H9 (cell line): ENCODE measurements at regions not wholly inside any gene's neighbourhood (a gene's known extent, or its start where the extent isn't known, plus 50 kb on each side); places are given as distances from the start of the nearest gene placed in this dataset.

Experiments used
- DNase-seq: peaks from one replicate; pipeline ENCODE4 v3.0.0-alpha.2; 2017
- H2AFZ ChIP-seq: one replicate; pipeline ENCODE4 v1.6.1; 2013; ENCODE audit warnings: mild to moderate bottlenecking, low read length, control low read depth, moderate library complexity
- H2AK5ac ChIP-seq: 2 replicates; pipeline ENCODE4 v1.6.1; 2013; ENCODE audit warnings: low read length, control low read depth, mixed read lengths; ENCODE audit not compliant: insufficient read length
- H2BK120ac ChIP-seq: one replicate; pipeline ENCODE4 v1.6.1; 2013; ENCODE audit warnings: low read depth, mild to moderate bottlenecking, low read length, control low read depth, inconsistent platforms; ENCODE audit not compliant: poor library complexity, severe bottlenecking
- H2BK12ac ChIP-seq: 2 replicates; pipeline ENCODE4 v1.6.1; 2013; ENCODE audit warnings: low read length, control low read depth, mixed read lengths, low read depth; ENCODE audit not compliant: insufficient read length
- H2BK15ac ChIP-seq: 2 replicates; pipeline ENCODE4 v1.6.1; 2013; ENCODE audit warnings: low read depth, low read length, control low read depth
- H2BK20ac ChIP-seq: one replicate; pipeline ENCODE4 v1.6.1; 2013; ENCODE audit warnings: low read depth, mild to moderate bottlenecking, low read length, control low read depth, inconsistent platforms; ENCODE audit not compliant: poor library complexity, severe bottlenecking
- H2BK5ac ChIP-seq: 2 replicates; pipeline ENCODE4 v1.6.1; 2013; ENCODE audit warnings: low read length, control low read depth, mixed read lengths; ENCODE audit not compliant: insufficient read length
- H3K14ac ChIP-seq: 2 replicates; pipeline ENCODE4 v1.6.1; 2013; ENCODE audit warnings: low read length, control low read depth; ENCODE audit not compliant: insufficient read depth
- H3K18ac ChIP-seq: 2 replicates; pipeline ENCODE4 v1.6.1; 2013; ENCODE audit warnings: low read depth, mild to moderate bottlenecking, mixed read lengths, low read length, control low read depth; ENCODE audit not compliant: insufficient read length
- H3K23ac ChIP-seq: 2 replicates; pipeline ENCODE4 v1.6.1; 2013; ENCODE audit warnings: low read length, control low read depth, mixed read lengths, low read depth; ENCODE audit not compliant: insufficient read length
- H3K23me2 ChIP-seq: 2 replicates; pipeline ENCODE4 v1.6.1; 2013; ENCODE audit warnings: low read depth, mild to moderate bottlenecking, mixed read lengths, low read length, control low read depth; ENCODE audit not compliant: insufficient read length, poor library complexity, severe bottlenecking
- H3K27ac ChIP-seq: 2 replicates; pipeline ENCODE4 v1.5.1; 2013; ENCODE audit warnings: low read length, control low read depth, mixed read lengths, low read depth; ENCODE audit not compliant: insufficient read length
- H3K27me3 ChIP-seq: 2 replicates; pipeline ENCODE4 v1.6.1; 2013; ENCODE audit warnings: low read length, control low read depth, inconsistent platforms; ENCODE audit not compliant: insufficient read depth
- H3K4ac ChIP-seq: 2 replicates; pipeline ENCODE4 v1.6.1; 2013; ENCODE audit warnings: low read depth, mild to moderate bottlenecking, control low read depth, inconsistent platforms, low read length, moderate library complexity
- H3K4me1 ChIP-seq: 2 replicates; pipeline ENCODE4 v1.6.1; 2013; ENCODE audit warnings: low read length, control low read depth, inconsistent platforms; ENCODE audit not compliant: insufficient read depth
- H3K4me2 ChIP-seq: 2 replicates; pipeline ENCODE4 v1.6.1; 2013; ENCODE audit warnings: low read length, control low read depth, mixed read lengths; ENCODE audit not compliant: insufficient read length, insufficient read depth
- H3K56ac ChIP-seq: 2 replicates; pipeline ENCODE4 v1.6.1; 2013; ENCODE audit warnings: low read depth, mild to moderate bottlenecking, mixed read lengths, low read length, control low read depth; ENCODE audit not compliant: insufficient read length
- H3K79me1 ChIP-seq: 2 replicates; pipeline ENCODE4 v1.6.1; 2013; ENCODE audit warnings: low read depth, mild to moderate bottlenecking, moderate library complexity, low read length, control low read depth, inconsistent platforms; ENCODE audit not compliant: insufficient read depth, poor library complexity, severe bottlenecking
- H3K79me2 ChIP-seq: 2 replicates; pipeline ENCODE4 v1.6.1; 2013; ENCODE audit warnings: low read length, control low read depth, inconsistent platforms; ENCODE audit not compliant: insufficient read depth
- H3K9ac ChIP-seq: 2 replicates; pipeline ENCODE4 v1.6.1; 2013; ENCODE audit warnings: low read length, control low read depth, mixed read lengths; ENCODE audit not compliant: insufficient read length; ENCODE audit errors: extremely low read depth
- H3K9me3 ChIP-seq: one replicate; pipeline ENCODE4 v1.6.1; 2013; ENCODE audit warnings: low read depth, low read length, inconsistent platforms; ENCODE audit not compliant: control insufficient read depth
- H3T11ph ChIP-seq: one replicate; pipeline ENCODE4 v1.6.1; 2013; ENCODE audit warnings: mild to moderate bottlenecking, low read length, control low read depth, inconsistent platforms
- H4K20me1 ChIP-seq: one replicate; pipeline ENCODE4 v1.6.1; 2013; ENCODE audit not compliant: control insufficient read depth, insufficient read length, insufficient read depth
- H4K5ac ChIP-seq: 2 replicates; pipeline ENCODE4 v1.6.1; 2013; ENCODE audit warnings: low read depth, mild to moderate bottlenecking, mixed read lengths, low read length, control low read depth; ENCODE audit not compliant: insufficient read length
- H4K8ac ChIP-seq: replicated peaks from 2 replicates; pipeline ENCODE4 v1.6.1; 2013; ENCODE audit warnings: low read length, control low read depth, mixed read lengths, low read depth; ENCODE audit not compliant: insufficient read length
- H4K91ac ChIP-seq: 2 replicates; pipeline ENCODE4 v1.6.1; 2013; ENCODE audit warnings: low read depth, mild to moderate bottlenecking, moderate library complexity, mixed read lengths, low read length, control low read depth; ENCODE audit not compliant: insufficient read length
- H3K27ac Mint-ChIP-seq, 3 experiments: 2 replicates in 2 of 3; 3 replicates in 1 of 3; pipeline ENCODE4 v1.8.0; 2020 to 2021; ENCODE audit warnings: mixed read lengths in 3 of 3, mild to moderate bottlenecking in 1 of 3, moderate library complexity in 1 of 3
- H3K27me3 Mint-ChIP-seq: 2 replicates; pipeline ENCODE4 v1.8.0; 2021; ENCODE audit warnings: low read depth, mild to moderate bottlenecking, moderate library complexity, mixed read lengths
- H3K36me3 Mint-ChIP-seq, 3 experiments: 2 replicates in 2 of 3; 3 replicates in 1 of 3; pipeline ENCODE4 v1.8.0; 2020 to 2021; ENCODE audit warnings: low read depth in 3 of 3, mixed read lengths in 3 of 3; ENCODE audit not compliant: insufficient read depth in 1 of 3
- H3K4me1 Mint-ChIP-seq, 2 experiments: 2 replicates each; pipeline ENCODE4 v1.8.0; 2020; ENCODE audit warnings: mixed read lengths in 2 of 2
- H3K4me3 Mint-ChIP-seq, 2 experiments: 2 replicates in 1 of 2; 3 replicates in 1 of 2; pipeline ENCODE4 v1.8.0; 2020 to 2021; ENCODE audit warnings: mild to moderate bottlenecking in 2 of 2, mixed read lengths in 2 of 2, moderate library complexity in 1 of 2
- H3K9me3 Mint-ChIP-seq, 2 experiments: 2 replicates in 1 of 2; 3 replicates in 1 of 2; pipeline ENCODE4 v1.8.0; 2020; ENCODE audit warnings: mild to moderate bottlenecking in 2 of 2, mixed read lengths in 2 of 2, moderate library complexity in 1 of 2
- CTCF ChIP-seq: fragments of 200-600 bp; sonication (generic); conservative IDR thresholded peaks from 3 replicates; pipeline ENCODE4 v1.8.0; 2021; ENCODE audit warnings: antibody characterized with exemption, mild to moderate bottlenecking

GRCh38 chr1:168941640-168942039, 164.8 kb upstream of the ATP1B1 start:
- Histone ChIP-seq H3K4me1 (peaks cover 3% of the 10 kb centered on the region; the same call in 1 of the 2 replicates), H3K79me1 (no peaks in the 10 kb centered on the region), H3K18ac (no peak overlapping the region), H3K9me3 (no peaks in the 10 kb centered on the region), H3K4me2 (no peak overlapping the region), H3K23ac (no peak overlapping the region), H3K79me2 (no peaks in the 10 kb centered on the region), H3K9ac (no peak overlapping the region), H3K27me3 (no peaks in the 10 kb centered on the region), H2BK12ac (no peak overlapping the region), H4K5ac (no peak overlapping the region), H4K91ac (no peak overlapping the region), H3K56ac (no peak overlapping the region), H3K23me2 (no peaks in the 10 kb centered on the region), H2BK20ac (no peak overlapping the region), H2AK5ac (no peak overlapping the region), H2BK5ac (no peak overlapping the region), H2BK120ac (no peak overlapping the region), H2BK15ac (no peak overlapping the region), H4K8ac (no peak overlapping the region), H4K20me1 (no peaks in the 10 kb centered on the region), H3K4ac (no peak overlapping the region), H3T11ph (no peak overlapping the region), H2AFZ (no peak overlapping the region), H3K27ac (no peak overlapping the region), H3K14ac (no peak overlapping the region)
- H3K36me3 Mint-ChIP-seq: no peaks in the 10 kb centered on the region; a peak in 1 of 7 replicates
- no peaks in the 10 kb centered on the region for H3K9me3 Mint-ChIP-seq
- peaks cover 13 to 16% of the 10 kb centered on the region in 2 experiments for H3K4me1 Mint-ChIP-seq
- no peak overlapping the region for H3K27ac Mint-ChIP-seq
- no peak for DNase-seq
- peaks cover 9% of the 10 kb centered on the region for H3K27me3 Mint-ChIP-seq
- H3K4me3 Mint-ChIP-seq: no peak overlapping the region
- TF ChIP-seq CTCF: no peak
